ENCODE measurements at regions not wholly inside any gene's neighbourhood (a gene's known extent, or its start where the extent isn't known, plus 50 kb on each side); places are given as distances from the start of the nearest gene placed in this dataset.

GRCh38 chr12:107543841-107544240 is 141.8 kb upstream of the PWP1 start:
- no peak for TF ChIP-seq CTCF (conservative IDR thresholded peaks at IDR 0.05; ENCODE audit: low read depth, low read length)
- no peak for TF ChIP-seq EZH2 (IDR thresholded peaks at IDR 0.05; ENCODE audit: low read length, unreplicated experiment)

All from PC-3 (cell line).